HCT116 (cell line): ENCODE measurements at regions not wholly inside any gene's neighbourhood (a gene's known extent, or its start where the extent isn't known, plus 50 kb on each side); places are given as distances from the start of the nearest gene placed in this dataset.

Experiments used
- ATAC-seq: fragments of 200-7000 bp; cut with Tn5 transposase; 2 replicates; pipeline ENCODE4 v1.9.1; 2020; ENCODE audit warnings: mild to moderate bottlenecking, moderate library complexity
- BruUV-seq: library from RNA; stranded (reverse); fragments of 400-500 nt; replicated peaks from 2 replicates; lab custom pipeline; 2021; lab: Mats Ljungman, UMichigan
- CTCF ChIA-PET: fragments of 300-600 bp; sonication (Branson Sonifier 250); formaldehyde crosslinking; loops from one replicate; lab custom pipeline; 2021; ENCODE audit warnings: antibody characterized with exemption; lab: Charles Lee
- POLR2A ChIA-PET: fragments of 300-600, 350-600 bp; sonication (Branson Sonifier 250); formaldehyde crosslinking; loops from one replicate; lab custom pipeline; 2021; ENCODE audit warnings: antibody characterized with exemption; lab: Charles Lee
- RAD21 ChIA-PET, 2 experiments: fragments of 300-600 bp; sonication (Branson Sonifier 250); formaldehyde crosslinking; loops; one replicate each; lab custom pipeline; 2023; ENCODE audit warnings: low total read pairs in 2 of 2; ENCODE audit not compliant: uncharacterized antibody in 2 of 2, unreplicated experiment in 2 of 2, low non-redundant PET in 1 of 2; lab: Charles Lee
- DNase-seq: peaks from one replicate; pipeline ENCODE4 v3.0.0-alpha.2; 2010; ENCODE audit warnings: low read depth, low spot score
- H2AFZ ChIP-seq: fragments of 200-600 bp; shearing (Covaris generic), sonication (generic); 2 replicates; pipeline ENCODE4 v1.6.1; 2017; ENCODE audit warnings: low read depth, mixed run types, mixed read lengths, antibody characterized with exemption, low read length; ENCODE audit not compliant: poor library complexity, severe bottlenecking
- H3K27ac ChIP-seq: 2 replicates; pipeline ENCODE4 v1.5.1; 2012; ENCODE audit warnings: low read depth, low read length
- H3K27me3 ChIP-seq: fragments of 200-600 bp; sonication (generic); 2 replicates; pipeline ENCODE4 v1.6.1; 2016; ENCODE audit warnings: mixed run types, low read length, mixed read lengths; ENCODE audit not compliant: insufficient read depth
- H3K36me3 ChIP-seq, 2 experiments: fragments of 200-500 bp in 1 of 2; fragments of 200-600 bp in 1 of 2; sonication (Bioruptor generic) in 1 of 2; sonication (generic) in 1 of 2; 2 replicates each; pipeline versions ENCODE4 v1.5.1 to v1.6.1; 2014 to 2016; ENCODE audit warnings: low read length in 2 of 2, inconsistent platforms in 1 of 2, mixed read lengths in 1 of 2, mixed run types in 1 of 2; ENCODE audit not compliant: insufficient read depth in 2 of 2, control insufficient read depth in 1 of 2
- H3K4me1 ChIP-seq, 2 experiments: fragments of 200-600 bp in 1 of 2; sonication (generic) in 1 of 2; 2 replicates each; pipeline versions ENCODE4 v1.5.1 to v1.6.1; 2012 to 2017; ENCODE audit warnings: low read length in 2 of 2, inconsistent platforms in 1 of 2, mild to moderate bottlenecking in 1 of 2, mixed read lengths in 1 of 2, mixed run types in 1 of 2, moderate library complexity in 1 of 2; ENCODE audit not compliant: insufficient read depth in 2 of 2, control insufficient read depth in 1 of 2
- H3K4me2 ChIP-seq: fragments of 200-600 bp; sonication (generic); 2 replicates; pipeline ENCODE4 v1.6.1; 2017; ENCODE audit warnings: mixed run types, low read length, mixed read lengths
- H3K4me3 ChIP-seq, 2 experiments: fragments of 200-600 bp in 1 of 2; sonication (generic) in 1 of 2; replicated peaks in 1 of 2; 2 replicates each; pipeline ENCODE4 v1.5.1; 2011 to 2016; ENCODE audit warnings: low read length in 2 of 2, control low read depth in 1 of 2, low read depth in 1 of 2, mild to moderate bottlenecking in 1 of 2, mixed read lengths in 1 of 2, mixed run types in 1 of 2
- H3K79me2 ChIP-seq: fragments of 200-600 bp; sonication (generic); 2 replicates; pipeline ENCODE4 v1.6.1; 2017; ENCODE audit warnings: mild to moderate bottlenecking, mixed run types, low read length, moderate library complexity, mixed read lengths; ENCODE audit not compliant: insufficient read depth
- H3K9ac ChIP-seq: fragments of 200-600 bp; sonication (generic); 2 replicates; pipeline ENCODE4 v1.6.1; 2016; ENCODE audit warnings: low read length, mixed read lengths
- H3K9me2 ChIP-seq: fragments of 200-600 bp; sonication (generic), shearing (Covaris generic); 2 replicates; pipeline ENCODE4 v1.6.1; 2017; ENCODE audit warnings: mixed run types, mild to moderate bottlenecking, moderate library complexity; ENCODE audit not compliant: insufficient read depth
- H3K9me3 ChIP-seq, 2 experiments: fragments of 200-500 bp in 1 of 2; fragments of 200-600 bp in 1 of 2; sonication (Bioruptor generic) in 1 of 2; sonication (generic) in 1 of 2; 2 replicates each; pipeline ENCODE4 v1.6.1; 2014 to 2017; ENCODE audit warnings: low read length in 2 of 2, mixed read lengths in 2 of 2, inconsistent platforms in 1 of 2, low read depth in 1 of 2, mild to moderate bottlenecking in 1 of 2, mixed run types in 1 of 2, moderate library complexity in 1 of 2; ENCODE audit not compliant: control insufficient read depth in 1 of 2, insufficient read depth in 1 of 2
- H4K20me1 ChIP-seq: fragments of 200-600 bp; sonication (generic), shearing (Covaris generic); 2 replicates; pipeline ENCODE4 v1.6.1; 2017; ENCODE audit warnings: mixed run types, mild to moderate bottlenecking, moderate library complexity; ENCODE audit not compliant: insufficient read depth
- CBX3 ChIP-seq: IDR thresholded peaks from 2 replicates; pipeline ENCODE4 v1.6.1; 2012; ENCODE audit warnings: low read depth
- CEBPB ChIP-seq: IDR thresholded peaks from 2 replicates; pipeline ENCODE4 v1.6.1; 2012; ENCODE audit warnings: low read depth
- CTCF ChIP-seq, 3 experiments: fragments of 200-600 bp in 1 of 3; sonication (generic) in 1 of 3; IDR thresholded peaks in 2 of 3; conservative IDR thresholded peaks in 1 of 3; 2 replicates each; pipeline ENCODE4 v1.5.1; 2012 to 2017; ENCODE audit warnings: low read depth in 2 of 3, low read length in 2 of 3, antibody characterized with exemption in 1 of 3, borderline replicate concordance in 1 of 3, control low read depth in 1 of 3, mild to moderate bottlenecking in 1 of 3, mixed read lengths in 1 of 3, mixed run types in 1 of 3, moderate library complexity in 1 of 3; ENCODE audit not compliant: insufficient read depth in 1 of 3
- EGR1 ChIP-seq: IDR thresholded peaks from 2 replicates; pipeline ENCODE4 v1.6.1; 2012; ENCODE audit warnings: low read depth
- ELF1 ChIP-seq: IDR thresholded peaks from 2 replicates; pipeline ENCODE4 v1.6.1; 2012; ENCODE audit warnings: low read depth, borderline replicate concordance
- EZH2phosphoT487 ChIP-seq: fragments of 200-600 bp; IDR thresholded peaks from 2 replicates; pipeline ENCODE4 v1.6.1; 2018; ENCODE audit warnings: antibody characterized with exemption, borderline replicate concordance
- JUND ChIP-seq: IDR thresholded peaks from 2 replicates; pipeline ENCODE4 v1.6.1; 2012
- POLR2A ChIP-seq: IDR thresholded peaks from 2 replicates; pipeline ENCODE4 v1.7.0; 2011; ENCODE audit warnings: borderline replicate concordance; ENCODE audit not compliant: insufficient read depth, insufficient read length; ENCODE audit errors: extremely low read depth
- POLR2AphosphoS5 ChIP-seq: IDR thresholded peaks from 2 replicates; pipeline ENCODE4 v1.6.1; 2011; ENCODE audit warnings: mild to moderate bottlenecking, low read depth, low read length, moderate library complexity
- RAD21 ChIP-seq: IDR thresholded peaks from 2 replicates; pipeline ENCODE4 v1.6.1; 2012; ENCODE audit warnings: low read depth, mild to moderate bottlenecking
- REST ChIP-seq: IDR thresholded peaks from 2 replicates; pipeline ENCODE4 v1.6.1; 2012; ENCODE audit warnings: low read depth
- SP1 ChIP-seq: IDR thresholded peaks from 2 replicates; pipeline ENCODE4 v1.6.1; 2012; ENCODE audit warnings: low read depth
- SRF ChIP-seq: IDR thresholded peaks from 2 replicates; pipeline ENCODE4 v1.6.1; 2012; ENCODE audit warnings: low read depth
- TCF7L2 ChIP-seq: IDR thresholded peaks from 2 replicates; pipeline ENCODE4 v1.7.0; 2011; ENCODE audit warnings: borderline replicate concordance, inconsistent platforms; ENCODE audit not compliant: insufficient read depth, insufficient read length; ENCODE audit errors: extremely low read depth
- YY1 ChIP-seq: IDR thresholded peaks from 2 replicates; pipeline ENCODE4 v1.6.1; 2011; ENCODE audit warnings: low read length, low read depth, moderate library complexity, mild to moderate bottlenecking; ENCODE audit not compliant: insufficient replicate concordance; ENCODE audit errors: extremely low read depth
- ZFX ChIP-seq: fragments of 450-650 bp; IDR thresholded peaks from 2 replicates; pipeline ENCODE4 v1.6.1; 2017
- ZNF274 ChIP-seq: fragments of 200-500 bp; sonication (Bioruptor generic); IDR thresholded peaks from 2 replicates; pipeline ENCODE4 v1.6.1; 2014; ENCODE audit warnings: mild to moderate bottlenecking, low read depth, low read length, inconsistent platforms
- intact Hi-C: fragments of 100-400 bp; cut with micrococcal nuclease; formaldehyde crosslinking; loops from 2 replicates; pipeline ENCODE4 v1.10.0; 2022
- TF ChIP-seq, protein P1 (sequence below): IDR thresholded peaks from 2 replicates; pipeline ENCODE4 v1.6.1; 2012
- TF ChIP-seq, protein P2 (sequence below): IDR thresholded peaks from 2 replicates; pipeline ENCODE4 v1.6.1; 2012
- TF ChIP-seq, protein P3 (sequence below): IDR thresholded peaks from 2 replicates; pipeline ENCODE4 v1.6.1; 2011; ENCODE audit warnings: mild to moderate bottlenecking, low read length, moderate library complexity; ENCODE audit not compliant: insufficient replicate concordance; ENCODE audit errors: extremely low read depth

- Histone ChIP-seq H4K20me1 (no peaks in the 10 kb centered on the region), H3K27ac (no peak overlapping the region), H3K4me3 (no peak overlapping the region), H3K9me3 (peaks cover 0 to 10% of the 10 kb centered on the region in 2 experiments; a peak in 1 of 4 replicates), H3K36me3 (no peaks in the 10 kb centered on the region), H3K79me2 (no peaks in the 10 kb centered on the region), H3K27me3 (no peaks in the 10 kb centered on the region), H2AFZ (no peak overlapping the region), H3K4me1 (no peaks in the 10 kb centered on the region), H3K9ac (no peak overlapping the region), H3K9me2 (no peaks in the 10 kb centered on the region), H3K4me2 (no peak overlapping the region)
- TF ChIP-seq ELF1: no peak
- TF ChIP-seq REST: no peak
- TF ChIP-seq RAD21: no peak
- TF ChIP-seq POLR2AphosphoS5: no peak
- TF ChIP-seq TCF7L2: no peak
- TF ChIP-seq YY1: no peak
- TF ChIP-seq ZFX: no peak
- TF ChIP-seq, protein P1, sequence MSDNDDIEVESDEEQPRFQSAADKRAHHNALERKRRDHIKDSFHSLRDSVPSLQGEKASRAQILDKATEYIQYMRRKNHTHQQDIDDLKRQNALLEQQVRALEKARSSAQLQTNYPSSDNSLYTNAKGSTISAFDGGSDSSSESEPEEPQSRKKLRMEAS: no peak
- TF ChIP-seq EGR1: no peak
- TF ChIP-seq SRF: no peak
- TF ChIP-seq, protein P2, sequence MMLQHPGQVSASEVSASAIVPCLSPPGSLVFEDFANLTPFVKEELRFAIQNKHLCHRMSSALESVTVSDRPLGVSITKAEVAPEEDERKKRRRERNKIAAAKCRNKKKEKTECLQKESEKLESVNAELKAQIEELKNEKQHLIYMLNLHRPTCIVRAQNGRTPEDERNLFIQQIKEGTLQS: no peak
- TF ChIP-seq POLR2A: no peak
- no peak for TF ChIP-seq CTCF (IDR thresholded peaks at IDR 0.05 in 2 of 3, conservative IDR thresholded peaks at IDR 0.05 in 1 of 3; ENCODE audit: borderline replicate concordance in 1 of 3, insufficient read depth in 1 of 3, low read depth in 2 of 3, low read length in 2 of 3)
- TF ChIP-seq CBX3: no peak
- TF ChIP-seq CEBPB: no peak
- TF ChIP-seq, protein P3, sequence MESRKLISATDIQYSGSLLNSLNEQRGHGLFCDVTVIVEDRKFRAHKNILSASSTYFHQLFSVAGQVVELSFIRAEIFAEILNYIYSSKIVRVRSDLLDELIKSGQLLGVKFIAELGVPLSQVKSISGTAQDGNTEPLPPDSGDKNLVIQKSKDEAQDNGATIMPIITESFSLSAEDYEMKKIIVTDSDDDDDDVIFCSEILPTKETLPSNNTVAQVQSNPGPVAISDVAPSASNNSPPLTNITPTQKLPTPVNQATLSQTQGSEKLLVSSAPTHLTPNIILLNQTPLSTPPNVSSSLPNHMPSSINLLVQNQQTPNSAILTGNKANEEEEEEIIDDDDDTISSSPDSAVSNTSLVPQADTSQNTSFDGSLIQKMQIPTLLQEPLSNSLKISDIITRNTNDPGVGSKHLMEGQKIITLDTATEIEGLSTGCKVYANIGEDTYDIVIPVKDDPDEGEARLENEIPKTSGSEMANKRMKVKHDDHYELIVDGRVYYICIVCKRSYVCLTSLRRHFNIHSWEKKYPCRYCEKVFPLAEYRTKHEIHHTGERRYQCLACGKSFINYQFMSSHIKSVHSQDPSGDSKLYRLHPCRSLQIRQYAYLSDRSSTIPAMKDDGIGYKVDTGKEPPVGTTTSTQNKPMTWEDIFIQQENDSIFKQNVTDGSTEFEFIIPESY: no peak
- TF ChIP-seq EZH2phosphoT487: no peak
- no peak for TF ChIP-seq SP1
- no peak for TF ChIP-seq ZNF274
- no peak for TF ChIP-seq JUND
- DNase-seq: no peak
- ChIA-PET CTCF (no interaction called here), RAD21 (no interaction called here), POLR2A (no interaction called here)
- ATAC-seq: no peak
- intact Hi-C loops: no loop called here
- no TSS peak for BruUV-seq
Measured at GRCh38 chr4:59841698-59842097, 1358.4 kb upstream of the ADGRL3 start.
